HG03558 (cell line): ENCODE measurements at regions not wholly inside any gene's neighbourhood (a gene's known extent, or its start where the extent isn't known, plus 50 kb on each side); places are given as distances from the start of the nearest gene placed in this dataset.

Experiments used
- ATAC-seq: cut with Tn5 transposase; IDR thresholded peaks from one replicate; pipeline ENCODE4 v1.9.1; 2021; ENCODE audit warnings: moderate number of reproducible peaks; ENCODE audit not compliant: unreplicated experiment; ENCODE audit errors: extremely low read depth

- no peak for ATAC-seq
These were observed 221.7 kb upstream of the TLE3 start for GRCh38 chr15:70319466-70319865.

- ATAC-seq, result no peak
These were observed 221.1 kb upstream of the TLE3 start for GRCh38 chr15:70318594-70319465.

- ATAC-seq, result no peak
These were observed 218.4 kb upstream of the TLE3 start for GRCh38 chr15:70316059-70316600.

- no peak for ATAC-seq
These were observed 217.7 kb upstream of the TLE3 start for GRCh38 chr15:70315431-70315830.

GRCh38 chr15:70314688-70315087, 217.0 kb upstream of the TLE3 start:
- no peak for ATAC-seq

- no peak for ATAC-seq
These were observed 216.3 kb upstream of the TLE3 start for GRCh38 chr15:70314018-70314354.

- ATAC-seq, result no peak
These were observed 215.6 kb upstream of the TLE3 start for GRCh38 chr15:70313099-70314017.

GRCh38 chr15:70311821-70312220, 214.1 kb upstream of the TLE3 start:
- ATAC-seq, result no peak

GRCh38 chr15:70309716-70310115, 212.0 kb upstream of the TLE3 start:
- no peak for ATAC-seq

- ATAC-seq, result no peak
These were observed 211.2 kb upstream of the TLE3 start for GRCh38 chr15:70308735-70309434.

- ATAC-seq, result peak; percentile 70
These were observed 210.5 kb upstream of the TLE3 start for GRCh38 chr15:70308011-70308734.

- ATAC-seq, result no peak
These were observed 208.9 kb upstream of the TLE3 start for GRCh38 chr15:70306582-70306981.

GRCh38 chr15:70306081-70306480, 208.4 kb upstream of the TLE3 start:
- no peak for ATAC-seq

- no peak for ATAC-seq
These were observed 206.3 kb upstream of the TLE3 start for GRCh38 chr15:70303981-70304380.

GRCh38 chr15:70302360-70302759, 204.6 kb upstream of the TLE3 start:
- no peak for ATAC-seq

GRCh38 chr15:70301396-70301795, 203.7 kb upstream of the TLE3 start:
- no peak for ATAC-seq

- peak; percentile 96 for ATAC-seq
These were observed 202.5 kb upstream of the TLE3 start for GRCh38 chr15:70299931-70300869.

GRCh38 chr15:70297465-70298058, 199.8 kb upstream of the TLE3 start:
- ATAC-seq, result no peak
